ENCODE measurements at regions not wholly inside any gene's neighbourhood (a gene's known extent, or its start where the extent isn't known, plus 50 kb on each side); places are given as distances from the start of the nearest gene placed in this dataset.

GRCh38 chr1:38098101-38098847 is 51.7 kb upstream of the POU3F1 start:
- TF ChIP-seq CTCF (IDR thresholded peaks at IDR 0.05 in 8 of 11, conservative IDR thresholded peaks at IDR 0.05 in 3 of 11) (no peak), POLR2A (IDR thresholded peaks at IDR 0.05) (no peak), POLR2AphosphoS5 (IDR thresholded peaks at IDR 0.05) (no peak)

All from spleen (tissue), 7 donors.